ENCODE measurements at regions not wholly inside any gene's neighbourhood (a gene's known extent, or its start where the extent isn't known, plus 50 kb on each side); places are given as distances from the start of the nearest gene placed in this dataset.

DNA sequence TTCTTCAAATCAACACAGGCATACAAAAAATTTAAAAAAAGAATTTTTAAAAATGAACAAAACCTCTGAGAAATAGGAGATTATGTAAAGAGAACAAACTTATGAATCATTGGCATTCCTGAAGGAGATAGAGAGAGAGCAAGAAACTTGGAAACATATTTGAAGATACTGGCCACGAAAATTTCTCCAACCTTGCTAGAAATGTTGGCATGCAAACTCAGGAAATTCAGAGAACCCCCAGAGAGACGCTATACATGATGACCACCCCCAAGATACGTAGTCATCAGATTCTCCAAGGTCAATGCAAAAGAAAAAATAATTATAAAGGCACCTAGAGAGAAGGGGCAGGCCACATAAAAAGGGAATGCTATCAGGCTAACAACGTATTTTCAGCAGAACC, 472.5 kb downstream of the MTRR start:
- BruUV-seq (replicated peaks), result no TSS peak
- Histone ChIP-seq H3K79me2 (ENCODE audit: insufficient read depth, low read depth, low read length) (no peaks in the 10 kb centered on the region), H3K36me3 (ENCODE audit: insufficient read depth, low read length) (no peaks in the 10 kb centered on the region), H3K9me3 (ENCODE audit: low read length) (no peaks in the 10 kb centered on the region), H3K4me3 (ENCODE audit: low read depth, low read length, poor library complexity, severe bottlenecking) (no peak overlapping the region), H3K4me2 (ENCODE audit: low read length) (no peak overlapping the region), H4K20me1 (ENCODE audit: insufficient read depth, low read length) (no peaks in the 10 kb centered on the region), H3K27ac (ENCODE audit: low read depth, low read length, poor library complexity, severe bottlenecking) (no peak overlapping the region), H2AFZ (ENCODE audit: low read length) (no peak overlapping the region), H3K9me2 (ENCODE audit: insufficient read depth, low read length) (no peaks in the 10 kb centered on the region), H3K4me1 (ENCODE audit: insufficient read depth, low read length, poor library complexity, severe bottlenecking) (no peaks in the 10 kb centered on the region)
- intact Hi-C loops (cut with micrococcal nuclease; ENCODE audit: unreplicated experiment), result no loop called here
- POLR2A ChIA-PET, result no interaction called here
- no peak for DNase-seq (ENCODE audit: low spot score)
- TF ChIP-seq, protein P1, sequence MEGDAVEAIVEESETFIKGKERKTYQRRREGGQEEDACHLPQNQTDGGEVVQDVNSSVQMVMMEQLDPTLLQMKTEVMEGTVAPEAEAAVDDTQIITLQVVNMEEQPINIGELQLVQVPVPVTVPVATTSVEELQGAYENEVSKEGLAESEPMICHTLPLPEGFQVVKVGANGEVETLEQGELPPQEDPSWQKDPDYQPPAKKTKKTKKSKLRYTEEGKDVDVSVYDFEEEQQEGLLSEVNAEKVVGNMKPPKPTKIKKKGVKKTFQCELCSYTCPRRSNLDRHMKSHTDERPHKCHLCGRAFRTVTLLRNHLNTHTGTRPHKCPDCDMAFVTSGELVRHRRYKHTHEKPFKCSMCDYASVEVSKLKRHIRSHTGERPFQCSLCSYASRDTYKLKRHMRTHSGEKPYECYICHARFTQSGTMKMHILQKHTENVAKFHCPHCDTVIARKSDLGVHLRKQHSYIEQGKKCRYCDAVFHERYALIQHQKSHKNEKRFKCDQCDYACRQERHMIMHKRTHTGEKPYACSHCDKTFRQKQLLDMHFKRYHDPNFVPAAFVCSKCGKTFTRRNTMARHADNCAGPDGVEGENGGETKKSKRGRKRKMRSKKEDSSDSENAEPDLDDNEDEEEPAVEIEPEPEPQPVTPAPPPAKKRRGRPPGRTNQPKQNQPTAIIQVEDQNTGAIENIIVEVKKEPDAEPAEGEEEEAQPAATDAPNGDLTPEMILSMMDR (conservative IDR thresholded peaks at IDR 0.05; ENCODE audit: low read length), result no peak
- no peak for TF ChIP-seq EZH2phosphoT487 (IDR thresholded peaks at IDR 0.05; ENCODE audit: borderline replicate concordance, low read depth, low read length)
- CTCF ChIA-PET (ENCODE audit: unreplicated experiment), result no interaction called here

DNA sequence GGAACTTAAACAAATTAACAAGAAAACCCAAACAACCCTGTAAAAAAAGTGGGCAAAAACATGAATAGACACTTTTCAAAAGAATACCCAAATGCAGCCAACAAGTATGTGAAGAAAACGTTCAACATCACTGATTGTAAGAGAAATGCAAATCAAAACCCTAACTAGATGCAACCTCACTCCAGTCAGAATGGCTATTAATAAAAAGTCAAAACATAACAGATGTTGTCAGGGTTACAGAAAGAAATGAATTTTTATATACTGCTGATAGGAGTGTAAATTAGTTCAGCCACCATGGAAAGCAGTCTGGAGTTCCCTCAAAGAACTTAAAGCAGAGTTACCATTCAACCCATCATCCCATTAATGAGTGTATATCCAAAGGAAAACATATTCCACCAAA, 479.0 kb downstream of the MTRR start:
- TF ChIP-seq EZH2phosphoT487 (IDR thresholded peaks at IDR 0.05; ENCODE audit: borderline replicate concordance, low read depth, low read length), result no peak
- TF ChIP-seq, protein P1 (conservative IDR thresholded peaks at IDR 0.05; ENCODE audit: low read length), result no peak
- Histone ChIP-seq H3K4me2 (ENCODE audit: low read length) (no peak overlapping the region), H3K9me2 (ENCODE audit: insufficient read depth, low read length) (no peaks in the 10 kb centered on the region), H3K79me2 (ENCODE audit: insufficient read depth, low read depth, low read length) (no peaks in the 10 kb centered on the region), H3K27ac (ENCODE audit: low read depth, low read length, poor library complexity, severe bottlenecking) (no peak overlapping the region), H3K36me3 (ENCODE audit: insufficient read depth, low read length) (no peaks in the 10 kb centered on the region), H3K9me3 (ENCODE audit: low read length) (no peaks in the 10 kb centered on the region), H3K4me3 (ENCODE audit: low read depth, low read length, poor library complexity, severe bottlenecking) (no peak overlapping the region), H3K4me1 (ENCODE audit: insufficient read depth, low read length, poor library complexity, severe bottlenecking) (no peaks in the 10 kb centered on the region), H4K20me1 (ENCODE audit: insufficient read depth, low read length) (no peaks in the 10 kb centered on the region), H2AFZ (ENCODE audit: low read length) (no peak overlapping the region)
- DNase-seq (ENCODE audit: low spot score), result no peak
- BruUV-seq (replicated peaks), result no TSS peak
- intact Hi-C loops (cut with micrococcal nuclease; ENCODE audit: unreplicated experiment), result no loop called here
- POLR2A ChIA-PET, result no interaction called here
- CTCF ChIA-PET (ENCODE audit: unreplicated experiment), result no interaction called here

DNA sequence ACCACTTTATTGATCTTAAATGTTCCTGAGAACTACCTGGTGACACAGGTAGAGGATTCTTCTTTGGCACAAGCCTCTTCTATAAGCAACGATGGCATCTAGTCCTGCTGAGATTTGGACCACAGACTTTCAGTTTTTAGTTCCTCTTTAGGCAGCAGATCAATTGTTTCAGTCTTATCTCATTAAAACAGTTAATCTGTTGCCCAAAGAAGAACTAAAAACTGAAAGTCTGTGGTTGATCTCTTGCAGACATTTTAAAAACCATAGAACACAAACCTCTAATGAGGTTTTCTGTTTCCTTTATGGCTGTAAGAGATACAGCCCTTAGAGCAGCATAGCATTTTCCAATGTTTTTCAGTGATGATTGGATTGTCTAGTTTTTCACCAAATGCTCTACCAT, 480.9 kb downstream of the MTRR start:
- Histone ChIP-seq H4K20me1 (ENCODE audit: insufficient read depth, low read length) (no peaks in the 10 kb centered on the region), H2AFZ (ENCODE audit: low read length) (no peak overlapping the region), H3K9me3 (ENCODE audit: low read length) (no peaks in the 10 kb centered on the region), H3K9me2 (ENCODE audit: insufficient read depth, low read length) (no peaks in the 10 kb centered on the region), H3K36me3 (ENCODE audit: insufficient read depth, low read length) (no peaks in the 10 kb centered on the region), H3K4me3 (ENCODE audit: low read depth, low read length, poor library complexity, severe bottlenecking) (no peak overlapping the region), H3K4me2 (ENCODE audit: low read length) (no peak overlapping the region), H3K27ac (ENCODE audit: low read depth, low read length, poor library complexity, severe bottlenecking) (no peak overlapping the region), H3K4me1 (ENCODE audit: insufficient read depth, low read length, poor library complexity, severe bottlenecking) (no peaks in the 10 kb centered on the region), H3K79me2 (ENCODE audit: insufficient read depth, low read depth, low read length) (no peaks in the 10 kb centered on the region)
- intact Hi-C loops (cut with micrococcal nuclease; ENCODE audit: unreplicated experiment), result no loop called here
- CTCF ChIA-PET (ENCODE audit: unreplicated experiment), result no interaction called here
- TF ChIP-seq EZH2phosphoT487 (IDR thresholded peaks at IDR 0.05; ENCODE audit: borderline replicate concordance, low read depth, low read length), result no peak
- TF ChIP-seq, protein P1 (conservative IDR thresholded peaks at IDR 0.05; ENCODE audit: low read length), result no peak
- no TSS peak for BruUV-seq (replicated peaks)
- no peak for DNase-seq (ENCODE audit: low spot score)
- POLR2A ChIA-PET, result no interaction called here
